NT2/D1 (cell line): ENCODE measurements at regions not wholly inside any gene's neighbourhood (a gene's known extent, or its start where the extent isn't known, plus 50 kb on each side); places are given as distances from the start of the nearest gene placed in this dataset.

Experiments used
- DNase-seq: peaks from one replicate; pipeline ENCODE4 v3.0.0-alpha.2; 2011; ENCODE audit warnings: low read depth, low spot score
- H3K27me3 ChIP-seq: 2 replicates; pipeline ENCODE4 v1.6.0; 2011; ENCODE audit warnings: mild to moderate bottlenecking; ENCODE audit not compliant: insufficient read length, insufficient read depth
- H3K36me3 ChIP-seq: 2 replicates; pipeline ENCODE4 v1.6.1; 2011; ENCODE audit warnings: mild to moderate bottlenecking, low read length, mixed read lengths; ENCODE audit not compliant: insufficient read depth, insufficient read length
- H3K4me1 ChIP-seq: 2 replicates; pipeline ENCODE4 v1.5.1; 2011; ENCODE audit not compliant: insufficient read depth, insufficient read length
- H3K4me3 ChIP-seq: 2 replicates; pipeline ENCODE4 v1.5.1; 2011; ENCODE audit warnings: low read depth; ENCODE audit not compliant: insufficient read length
- H3K9ac ChIP-seq: 2 replicates; pipeline ENCODE4 v1.6.0; 2011; ENCODE audit warnings: low read depth; ENCODE audit not compliant: insufficient read length
- H3K9me3 ChIP-seq: 2 replicates; pipeline ENCODE4 v1.5.1; 2011; ENCODE audit warnings: mild to moderate bottlenecking, low read length; ENCODE audit not compliant: insufficient read depth
- SUZ12 ChIP-seq: IDR thresholded peaks from 2 replicates; pipeline ENCODE4 v1.6.1; 2011; ENCODE audit not compliant: insufficient read length, insufficient read depth; ENCODE audit errors: extremely low read depth
- YY1 ChIP-seq: IDR thresholded peaks from 2 replicates; pipeline ENCODE4 v1.6.1; 2011; ENCODE audit not compliant: insufficient read length, insufficient read depth
- ZNF274 ChIP-seq: IDR thresholded peaks from 2 replicates; pipeline ENCODE4 v1.6.1; 2011; ENCODE audit warnings: mild to moderate bottlenecking, low read depth, low read length

- TF ChIP-seq ZNF274 (no peak), YY1 (no peak), SUZ12 (no peak)
- Histone ChIP-seq H3K4me1 (no peaks in the 10 kb centered on the region), H3K36me3 (no peaks in the 10 kb centered on the region), H3K9me3 (no peaks in the 10 kb centered on the region), H3K9ac (no peak overlapping the region), H3K4me3 (no peak overlapping the region), H3K27me3 (no peaks in the 10 kb centered on the region)
- no peak for DNase-seq
Measured at GRCh38 chr3:21169948-21170347, 581.1 kb downstream of the ZNF385D start.

- no peaks in the 10 kb centered on the region for H3K36me3 ChIP-seq
- no peaks in the 10 kb centered on the region for H3K27me3 ChIP-seq
- H3K9me3 ChIP-seq = no peaks in the 10 kb centered on the region
- no peak overlapping the region for H3K9ac ChIP-seq
- no peaks in the 10 kb centered on the region for H3K4me1 ChIP-seq
- no peak for DNase-seq
- TF ChIP-seq ZNF274 = no peak
- TF ChIP-seq SUZ12 = no peak
- TF ChIP-seq YY1 = no peak
- H3K4me3 ChIP-seq = no peak overlapping the region
Measured at GRCh38 chr3:21168471-21168870, 582.5 kb downstream of the ZNF385D start.

GRCh38 chr3:21163956-21164355 is 587.1 kb downstream of the ZNF385D start:
- Histone ChIP-seq H3K27me3 (no peaks in the 10 kb centered on the region), H3K4me3 (no peak overlapping the region), H3K4me1 (no peaks in the 10 kb centered on the region), H3K36me3 (no peaks in the 10 kb centered on the region), H3K9ac (no peak overlapping the region), H3K9me3 (no peaks in the 10 kb centered on the region)
- no peak for DNase-seq
- TF ChIP-seq SUZ12 = no peak
- TF ChIP-seq YY1 = no peak

GRCh38 chr3:21159543-21159906 is 591.5 kb downstream of the ZNF385D start:
- H3K4me1 ChIP-seq = no peaks in the 10 kb centered on the region
- no peaks in the 10 kb centered on the region for H3K36me3 ChIP-seq
- TF ChIP-seq ZNF274 (no peak), YY1 (no peak), SUZ12 (no peak)
- H3K9me3 ChIP-seq = no peaks in the 10 kb centered on the region
- no peak for DNase-seq
- H3K4me3 ChIP-seq = no peak overlapping the region
- no peaks in the 10 kb centered on the region for H3K27me3 ChIP-seq
- H3K9ac ChIP-seq = no peak overlapping the region

GRCh38 chr3:21158861-21159542 is 592.0 kb downstream of the ZNF385D start:
- Histone ChIP-seq H3K9me3 (no peaks in the 10 kb centered on the region), H3K4me3 (no peak overlapping the region), H3K36me3 (no peaks in the 10 kb centered on the region), H3K4me1 (no peaks in the 10 kb centered on the region), H3K9ac (no peak overlapping the region), H3K27me3 (no peaks in the 10 kb centered on the region)
- DNase-seq = no peak
- TF ChIP-seq SUZ12 (no peak), YY1 (no peak), ZNF274 (no peak)

GRCh38 chr3:21154911-21155310 is 596.1 kb downstream of the ZNF385D start:
- TF ChIP-seq YY1 = no peak
- TF ChIP-seq ZNF274 = no peak
- TF ChIP-seq SUZ12 = no peak
- no peak for DNase-seq
- no peaks in the 10 kb centered on the region for H3K27me3 ChIP-seq
- H3K4me3 ChIP-seq = no peak overlapping the region
- H3K9me3 ChIP-seq = no peaks in the 10 kb centered on the region
- no peak overlapping the region for H3K9ac ChIP-seq
- H3K4me1 ChIP-seq = no peaks in the 10 kb centered on the region
- H3K36me3 ChIP-seq = no peaks in the 10 kb centered on the region

GRCh38 chr3:21152555-21152954 is 598.5 kb downstream of the ZNF385D start:
- Histone ChIP-seq H3K4me3 (no peak overlapping the region), H3K4me1 (no peaks in the 10 kb centered on the region), H3K27me3 (no peaks in the 10 kb centered on the region), H3K9me3 (no peaks in the 10 kb centered on the region), H3K36me3 (no peaks in the 10 kb centered on the region), H3K9ac (no peak overlapping the region)
- DNase-seq = no peak
- TF ChIP-seq SUZ12 = no peak

- no peak overlapping the region for H3K4me3 ChIP-seq
- TF ChIP-seq ZNF274 (no peak), SUZ12 (no peak), YY1 (no peak)
- no peaks in the 10 kb centered on the region for H3K36me3 ChIP-seq
- no peaks in the 10 kb centered on the region for H3K27me3 ChIP-seq
- H3K4me1 ChIP-seq = no peaks in the 10 kb centered on the region
- no peak for DNase-seq
- no peak overlapping the region for H3K9ac ChIP-seq
- H3K9me3 ChIP-seq = no peaks in the 10 kb centered on the region
Measured at GRCh38 chr3:21142949-21143348, 608.1 kb downstream of the ZNF385D start.
